Astrocyte (in vitro differentiated cells and primary cell): ENCODE measurements at regions not wholly inside any gene's neighbourhood (a gene's known extent, or its start where the extent isn't known, plus 50 kb on each side); places are given as distances from the start of the nearest gene placed in this dataset.
A peak's percentile ranks its signal among the peaks of the same experiment; 100 is the strongest.

Source experiments
- DNase-seq: peaks from one replicate; pipeline ENCODE4 v3.0.0-alpha.2; 2010; ENCODE audit warnings: low read depth
- FAIRE-seq: peaks from 2 replicates; lab custom pipeline; 2011; peaks lifted over from hg19 to GRCh38; lab: Jason Lieb, UNC
- H2AFZ ChIP-seq: 2 replicates; pipeline ENCODE4 v1.6.0; 2012; ENCODE audit warnings: low read depth, low read length, inconsistent platforms
- H3K27ac ChIP-seq: 2 replicates; pipeline ENCODE4 v1.5.1; 2011; ENCODE audit warnings: low read depth, low read length, inconsistent platforms
- H3K27me3 ChIP-seq: 2 replicates; pipeline ENCODE4 v1.6.0; 2011; ENCODE audit warnings: low read length, inconsistent platforms; ENCODE audit not compliant: insufficient read depth
- H3K36me3 ChIP-seq: 2 replicates; pipeline ENCODE4 v1.5.1; 2011; ENCODE audit warnings: low read length, inconsistent platforms; ENCODE audit not compliant: insufficient read depth
- H3K4me1 ChIP-seq: 2 replicates; pipeline ENCODE4 v1.5.1; 2011; ENCODE audit warnings: low read length, inconsistent platforms; ENCODE audit not compliant: insufficient read depth
- H3K4me2 ChIP-seq: 2 replicates; pipeline ENCODE4 v1.6.0; 2012; ENCODE audit warnings: low read length, inconsistent platforms
- H3K4me3 ChIP-seq: 2 replicates; pipeline ENCODE4 v1.5.1; 2011; ENCODE audit warnings: low read depth, mild to moderate bottlenecking, low read length, inconsistent platforms; ENCODE audit not compliant: insufficient read depth
- H3K79me2 ChIP-seq: 2 replicates; pipeline ENCODE4 v1.6.0; 2012; ENCODE audit warnings: mild to moderate bottlenecking, low read length, inconsistent platforms; ENCODE audit not compliant: insufficient read depth
- H3K9ac ChIP-seq: 2 replicates; pipeline ENCODE4 v1.6.0; 2012; ENCODE audit warnings: mild to moderate bottlenecking, low read length, inconsistent platforms
- H3K9me3 ChIP-seq: 2 replicates; pipeline ENCODE4 v1.5.1; 2012; ENCODE audit warnings: low read depth, mild to moderate bottlenecking, low read length, inconsistent platforms; ENCODE audit not compliant: insufficient read depth
- H4K20me1 ChIP-seq: 2 replicates; pipeline ENCODE4 v1.6.0; 2012; ENCODE audit warnings: low read length, inconsistent platforms; ENCODE audit not compliant: insufficient read depth
- H3K27ac Mint-ChIP-seq: one replicate; pipeline ENCODE4 v1.8.0; 2021; ENCODE audit warnings: mild to moderate bottlenecking, mixed read lengths; ENCODE audit not compliant: unreplicated experiment
- H3K27me3 Mint-ChIP-seq: one replicate; pipeline ENCODE4 v1.8.0; 2021; ENCODE audit warnings: low read depth, mixed read lengths; ENCODE audit not compliant: unreplicated experiment
- H3K36me3 Mint-ChIP-seq: one replicate; pipeline ENCODE4 v1.8.0; 2021; ENCODE audit warnings: low read depth, mixed read lengths; ENCODE audit not compliant: unreplicated experiment
- H3K4me1 Mint-ChIP-seq: one replicate; pipeline ENCODE4 v1.8.0; 2021; ENCODE audit warnings: low read depth, mixed read lengths; ENCODE audit not compliant: unreplicated experiment
- H3K4me3 Mint-ChIP-seq: one replicate; pipeline ENCODE4 v1.8.0; 2021; ENCODE audit warnings: mild to moderate bottlenecking, moderate library complexity, mixed read lengths; ENCODE audit not compliant: unreplicated experiment
- H3K9me3 Mint-ChIP-seq: one replicate; pipeline ENCODE4 v1.8.0; 2021; ENCODE audit warnings: mild to moderate bottlenecking, mixed read lengths; ENCODE audit not compliant: unreplicated experiment
- CTCF ChIP-seq: IDR thresholded peaks from 2 replicates; pipeline ENCODE4 v1.5.1; 2011; ENCODE audit warnings: low read depth, mild to moderate bottlenecking, inconsistent platforms, low read length, moderate library complexity; ENCODE audit not compliant: insufficient read depth
- EZH2 ChIP-seq: IDR thresholded peaks from 2 replicates; pipeline ENCODE4 v1.6.1; 2012; ENCODE audit warnings: mild to moderate bottlenecking, low read length, inconsistent platforms; ENCODE audit not compliant: insufficient read depth

DNA sequence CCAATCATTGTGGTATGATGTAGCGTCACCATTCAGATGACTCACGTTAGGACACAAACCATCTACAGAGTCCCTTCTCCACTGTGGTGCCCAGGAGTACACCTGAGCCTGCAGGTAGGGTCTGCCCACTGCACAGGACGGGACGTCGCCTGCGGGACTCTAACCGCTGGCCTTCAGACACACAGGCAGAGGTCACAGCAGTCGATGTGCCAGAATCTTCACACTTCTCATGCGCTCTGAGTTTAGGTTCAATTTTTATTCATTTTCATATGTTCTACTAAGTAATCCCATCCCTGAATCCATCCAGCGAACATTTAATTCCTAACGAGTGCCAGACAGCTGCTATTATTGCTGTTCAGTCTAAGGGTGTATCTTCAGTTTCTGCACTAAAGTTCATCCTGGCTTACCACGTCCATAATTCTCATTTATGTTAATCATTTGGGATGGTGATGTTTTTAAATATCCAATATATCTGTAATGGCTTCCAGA lies 73.3 kb downstream of the CXCL12 start:
- peaks cover 2% of the 10 kb centered on the region for H3K4me1 ChIP-seq
- Mint-ChIP-seq H3K4me3 (no peak overlapping the region), H3K9me3 (no peaks in the 10 kb centered on the region), H3K27ac (no peak overlapping the region), H3K36me3 (no peaks in the 10 kb centered on the region), H3K27me3 (peaks cover 49% of the 10 kb centered on the region), H3K4me1 (no peaks in the 10 kb centered on the region)
- DNase-seq = no peak
- H3K36me3 ChIP-seq = no peaks in the 10 kb centered on the region
- no peaks in the 10 kb centered on the region for H4K20me1 ChIP-seq
- H3K79me2 ChIP-seq = no peaks in the 10 kb centered on the region
- H3K9me3 ChIP-seq = no peaks in the 10 kb centered on the region
- H3K27me3 ChIP-seq = no peaks in the 10 kb centered on the region
- peak overlapping the region; percentile 75 for H3K4me2 ChIP-seq
- H3K4me3 ChIP-seq = no peak overlapping the region
- H3K27ac ChIP-seq = no peak overlapping the region
- H2AFZ ChIP-seq = peak overlapping the region; percentile 76
- H3K9ac ChIP-seq = no peak overlapping the region
- TF ChIP-seq CTCF = no peak
- no peak for TF ChIP-seq EZH2
- peak; percentile 60 for FAIRE-seq

GRCh38 chr10:44310762-44311562 lies 73.9 kb downstream of the CXCL12 start:
- H3K36me3 Mint-ChIP-seq = no peaks in the 10 kb centered on the region
- H3K27me3 Mint-ChIP-seq = peaks cover 47% of the 10 kb centered on the region
- no peaks in the 10 kb centered on the region for H3K9me3 Mint-ChIP-seq
- Histone ChIP-seq H3K4me1 (peaks cover 8% of the 10 kb centered on the region), H3K4me2 (peak overlapping the region; percentile 75), H3K27ac (no peak overlapping the region), H4K20me1 (no peaks in the 10 kb centered on the region), H3K4me3 (no peak overlapping the region), H3K9ac (no peak overlapping the region), H3K36me3 (no peaks in the 10 kb centered on the region), H3K27me3 (no peaks in the 10 kb centered on the region), H3K9me3 (no peaks in the 10 kb centered on the region), H3K79me2 (no peaks in the 10 kb centered on the region), H2AFZ (peak overlapping the region; percentile 76)
- DNase-seq = peak; percentile 68
- TF ChIP-seq EZH2 (no peak), CTCF (peak; percentile 52)
- FAIRE-seq = no peak
- H3K4me1 Mint-ChIP-seq = no peaks in the 10 kb centered on the region
- H3K27ac Mint-ChIP-seq = no peak overlapping the region
- no peak overlapping the region for H3K4me3 Mint-ChIP-seq
